IMR-90 (cell line): ENCODE measurements at regions not wholly inside any gene's neighbourhood (a gene's known extent, or its start where the extent isn't known, plus 50 kb on each side); places are given as distances from the start of the nearest gene placed in this dataset.

Experiments used
- ATAC-seq: fragments of 200-7000 bp; cut with Tn5 transposase; 2 replicates; pipeline ENCODE4 v1.9.1; 2020; ENCODE audit warnings: low read depth, mild to moderate bottlenecking, moderate library complexity
- BruUV-seq: library from RNA; stranded (reverse); fragments of 400-500 nt; replicated peaks from 2 replicates; lab custom pipeline; 2021; lab: Mats Ljungman, UMichigan
- CTCF ChIA-PET: fragments of 300-600 bp; formaldehyde crosslinking; extraction: SDS; loops from one replicate; lab custom pipeline; 2021; ENCODE audit warnings: antibody characterized with exemption; lab: Yijun Ruan, JAX
- POLR2A ChIA-PET: fragments of 300-600 bp; sonication (Branson Sonifier 250); formaldehyde crosslinking; loops from one replicate; lab custom pipeline; 2022; ENCODE audit warnings: antibody characterized with exemption; ENCODE audit not compliant: unreplicated experiment; lab: Charles Lee
- DNase-seq: peaks from one replicate; pipeline ENCODE4 v3.0.0; 2013
- H2AFZ ChIP-seq: replicated peaks from 2 replicates; pipeline ENCODE3; 2013; ENCODE audit warnings: low read length, mild to moderate bottlenecking; ENCODE audit not compliant: poor library complexity
- H2AK5ac ChIP-seq: 2 replicates; pipeline ENCODE4 v1.6.1; 2013; ENCODE audit warnings: low read depth, low read length, inconsistent platforms
- H2AK9ac ChIP-seq: replicated peaks from 2 replicates; pipeline ENCODE3; 2013; ENCODE audit warnings: mild to moderate bottlenecking, low read depth, low read length, moderate library complexity; ENCODE audit not compliant: poor library complexity
- H2BK120ac ChIP-seq: 2 replicates; pipeline ENCODE4 v1.6.1; 2013; ENCODE audit warnings: low read depth, low read length, inconsistent platforms
- H2BK15ac ChIP-seq: 3 replicates; pipeline ENCODE4 v1.6.1; 2013; ENCODE audit warnings: low read depth, low read length, inconsistent platforms
- H2BK20ac ChIP-seq: 2 replicates; pipeline ENCODE4 v1.6.1; 2013; ENCODE audit warnings: low read depth, mild to moderate bottlenecking, inconsistent platforms, low read length, moderate library complexity
- H2BK5ac ChIP-seq: 2 replicates; pipeline ENCODE4 v1.6.1; 2013; ENCODE audit warnings: mild to moderate bottlenecking, low read depth, low read length, inconsistent platforms; ENCODE audit not compliant: poor library complexity, severe bottlenecking
- H3K14ac ChIP-seq: replicated peaks from 2 replicates; pipeline ENCODE4 v1.6.1; 2013; ENCODE audit warnings: low read depth, low read length, inconsistent platforms
- H3K18ac ChIP-seq: 2 replicates; pipeline ENCODE4 v1.6.1; 2013; ENCODE audit warnings: low read depth, low read length, control low read depth
- H3K23ac ChIP-seq: 2 replicates; pipeline ENCODE4 v1.6.1; 2013; ENCODE audit warnings: low read depth, low read length, inconsistent platforms
- H3K27ac ChIP-seq: 2 replicates; pipeline ENCODE4 v1.5.1; 2013; ENCODE audit warnings: mild to moderate bottlenecking, control low read depth, low read length; ENCODE audit not compliant: insufficient read depth
- H3K27me3 ChIP-seq: 2 replicates; pipeline ENCODE4 v1.6.1; 2013; ENCODE audit warnings: low read length; ENCODE audit not compliant: control insufficient read depth, insufficient read depth
- H3K36me3 ChIP-seq: 2 replicates; pipeline ENCODE4 v1.6.1; 2013; ENCODE audit warnings: low read length, mixed read lengths; ENCODE audit not compliant: control insufficient read depth, insufficient read depth
- H3K4ac ChIP-seq: 2 replicates; pipeline ENCODE4 v1.6.1; 2013; ENCODE audit warnings: low read depth, low read length, inconsistent platforms
- H3K4me1 ChIP-seq: 2 replicates; pipeline ENCODE4 v1.6.1; 2013; ENCODE audit warnings: low read length, mixed read lengths; ENCODE audit not compliant: control insufficient read depth, insufficient read depth
- H3K4me2 ChIP-seq: 2 replicates; pipeline ENCODE4 v1.6.1; 2013; ENCODE audit warnings: low read depth, mild to moderate bottlenecking, control low read depth, low read length, moderate library complexity
- H3K4me3 ChIP-seq: 2 replicates; pipeline ENCODE4 v1.5.1; 2013; ENCODE audit warnings: low read depth, mild to moderate bottlenecking, control low read depth, low read length, moderate library complexity; ENCODE audit not compliant: insufficient read depth
- H3K56ac ChIP-seq: 2 replicates; pipeline ENCODE4 v1.6.1; 2013; ENCODE audit warnings: low read length, inconsistent platforms; ENCODE audit not compliant: insufficient read depth; ENCODE audit errors: extremely low read depth
- H3K79me1 ChIP-seq, 2 experiments: 2 replicates each; pipeline ENCODE4 v1.6.1; 2013; ENCODE audit warnings: low read length in 2 of 2, inconsistent platforms in 1 of 2, low read depth in 1 of 2
- H3K9ac ChIP-seq: 2 replicates; pipeline ENCODE4 v1.6.1; 2013; ENCODE audit warnings: low read depth, low read length, control low read depth
- H3K9me1 ChIP-seq: 2 replicates; pipeline ENCODE4 v1.6.1; 2013; ENCODE audit warnings: low read length, inconsistent platforms; ENCODE audit not compliant: insufficient read depth
- H3K9me3 ChIP-seq: 2 replicates; pipeline ENCODE4 v1.6.1; 2013; ENCODE audit warnings: low read length; ENCODE audit not compliant: control insufficient read depth, insufficient read depth
- H4K20me1 ChIP-seq: 2 replicates; pipeline ENCODE4 v1.6.1; 2013; ENCODE audit warnings: low read length, inconsistent platforms; ENCODE audit not compliant: insufficient read depth
- H4K5ac ChIP-seq: 2 replicates; pipeline ENCODE4 v1.6.1; 2013; ENCODE audit warnings: mild to moderate bottlenecking, low read depth, low read length, control low read depth
- H4K8ac ChIP-seq, 2 experiments: 2 replicates each; pipeline ENCODE4 v1.6.1; 2013; ENCODE audit warnings: low read depth in 2 of 2, low read length in 2 of 2, control low read depth in 1 of 2, inconsistent platforms in 1 of 2
- H4K91ac ChIP-seq: 2 replicates; pipeline ENCODE4 v1.6.1; 2013; ENCODE audit warnings: low read depth, low read length, inconsistent platforms; ENCODE audit not compliant: insufficient read depth
- CEBPB ChIP-seq: IDR thresholded peaks from 2 replicates; pipeline ENCODE4 v1.6.1; 2012; ENCODE audit warnings: low read depth, low read length, improper control_type of control experiment
- CHD1 ChIP-seq: IDR thresholded peaks from 2 replicates; pipeline ENCODE4 v1.6.1; 2012; ENCODE audit warnings: low read depth, low read length, improper control_type of control experiment
- MAFK ChIP-seq: IDR thresholded peaks from 2 replicates; pipeline ENCODE4 v1.6.1; 2012; ENCODE audit warnings: low read depth, low read length, improper control_type of control experiment
- MAZ ChIP-seq: IDR thresholded peaks from 2 replicates; pipeline ENCODE4 v1.6.1; 2012; ENCODE audit warnings: low read depth, mild to moderate bottlenecking, low read length, improper control_type of control experiment, moderate library complexity, borderline replicate concordance
- MXI1 ChIP-seq: IDR thresholded peaks from 2 replicates; pipeline ENCODE4 v1.6.1; 2012; ENCODE audit warnings: low read depth, mild to moderate bottlenecking, low read length, moderate library complexity, borderline replicate concordance
- POLR2A ChIP-seq: IDR thresholded peaks from 2 replicates; pipeline ENCODE4 v1.6.1; 2012; ENCODE audit warnings: mild to moderate bottlenecking, low read depth, low read length
- RCOR1 ChIP-seq: IDR thresholded peaks from 2 replicates; pipeline ENCODE4 v1.6.1; 2012; ENCODE audit warnings: mild to moderate bottlenecking, low read length, improper control_type of control experiment; ENCODE audit not compliant: insufficient replicate concordance
- RFX5 ChIP-seq: IDR thresholded peaks from 2 replicates; pipeline ENCODE4 v1.8.0; 2012; ENCODE audit warnings: low read depth, mild to moderate bottlenecking, low read length, moderate library complexity
- WGBS, 2 experiments: methylation state at CpG; one replicate each; pipeline versions ENCODE4 v1.1.5 to v1.1.7; 2013; ENCODE audit warnings: missing lambda C conversion rate in 2 of 2; ENCODE audit not compliant: insufficient read length in 1 of 2; ENCODE audit errors: extremely low coverage in 2 of 2; 5-methylcytosine and 5-hydroxymethylcytosine counted together
- dilution Hi-C: fragments of 300-500 bp; cut with HindIII; formaldehyde crosslinking; loops from one replicate; pipeline ENCODE4 v1.14.3; 2018; ENCODE audit warnings: low sequenced_read_pairs; ENCODE audit not compliant: unreplicated experiment
- in situ Hi-C: fragments of 300-500 bp; cut with MboI; formaldehyde crosslinking; loops from 3 replicates; pipeline ENCODE4 v1.14.3; 2019; ENCODE audit warnings: low sequenced_read_pairs, inconsistent platforms, mixed read lengths
- intact Hi-C: fragments of 100-400 bp; cut with micrococcal nuclease; formaldehyde crosslinking; loops from 2 replicates; pipeline ENCODE4 v1.10.0; 2022
- TF ChIP-seq, protein P1 (sequence below): fragments of 150-350 bp; IDR thresholded peaks from 2 replicates; pipeline ENCODE4 v1.6.1; 2016; ENCODE audit warnings: low read depth, mild to moderate bottlenecking, low read length, moderate library complexity, borderline replicate concordance
- TF ChIP-seq, protein P2 (sequence below): conservative IDR thresholded peaks from 2 replicates; pipeline ENCODE4 v1.5.1; 2012; ENCODE audit warnings: mild to moderate bottlenecking, low read depth, low read length, improper control_type of control experiment
- TF ChIP-seq, protein P3 (sequence below): fragments of 150-350 bp; IDR thresholded peaks from 2 replicates; pipeline ENCODE4 v1.6.1; 2017; ENCODE audit warnings: mild to moderate bottlenecking, antibody characterized with exemption, low read length, low read depth

DNA sequence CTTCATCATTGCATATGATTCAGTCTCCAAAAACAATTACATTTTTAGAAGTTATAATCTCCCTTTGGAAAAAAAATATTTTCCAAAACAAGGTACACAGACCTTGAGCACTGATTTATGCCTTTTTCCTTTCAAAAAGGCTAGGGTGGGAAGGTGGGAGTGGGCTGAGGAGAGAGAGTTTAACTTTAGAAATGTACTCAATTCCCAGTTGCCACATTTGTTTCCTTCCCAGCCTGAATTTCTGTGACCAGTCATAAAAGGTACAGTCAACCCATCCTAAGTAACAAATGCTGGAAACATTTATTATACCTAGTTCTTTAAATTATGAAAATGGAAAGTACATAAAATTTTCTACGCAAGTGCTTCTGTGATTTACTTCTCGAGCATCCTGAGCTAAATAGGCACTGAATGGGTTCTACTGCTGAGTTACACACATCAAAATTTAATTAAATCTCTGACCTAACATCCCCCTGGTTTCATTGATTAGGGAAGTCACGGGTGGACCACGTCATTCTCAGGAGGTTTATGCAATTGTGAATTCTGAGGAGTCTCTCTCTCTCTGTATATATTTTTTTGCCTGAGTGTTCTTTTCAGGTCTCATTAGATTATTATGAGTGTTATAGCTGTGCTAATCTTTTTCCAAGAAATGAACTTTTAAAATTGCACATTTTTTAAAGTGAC lies 371.8 kb downstream of the BTG1 start (continued):
- TF ChIP-seq, protein P1, sequence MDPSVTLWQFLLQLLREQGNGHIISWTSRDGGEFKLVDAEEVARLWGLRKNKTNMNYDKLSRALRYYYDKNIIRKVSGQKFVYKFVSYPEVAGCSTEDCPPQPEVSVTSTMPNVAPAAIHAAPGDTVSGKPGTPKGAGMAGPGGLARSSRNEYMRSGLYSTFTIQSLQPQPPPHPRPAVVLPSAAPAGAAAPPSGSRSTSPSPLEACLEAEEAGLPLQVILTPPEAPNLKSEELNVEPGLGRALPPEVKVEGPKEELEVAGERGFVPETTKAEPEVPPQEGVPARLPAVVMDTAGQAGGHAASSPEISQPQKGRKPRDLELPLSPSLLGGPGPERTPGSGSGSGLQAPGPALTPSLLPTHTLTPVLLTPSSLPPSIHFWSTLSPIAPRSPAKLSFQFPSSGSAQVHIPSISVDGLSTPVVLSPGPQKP, result no peak

DNA sequence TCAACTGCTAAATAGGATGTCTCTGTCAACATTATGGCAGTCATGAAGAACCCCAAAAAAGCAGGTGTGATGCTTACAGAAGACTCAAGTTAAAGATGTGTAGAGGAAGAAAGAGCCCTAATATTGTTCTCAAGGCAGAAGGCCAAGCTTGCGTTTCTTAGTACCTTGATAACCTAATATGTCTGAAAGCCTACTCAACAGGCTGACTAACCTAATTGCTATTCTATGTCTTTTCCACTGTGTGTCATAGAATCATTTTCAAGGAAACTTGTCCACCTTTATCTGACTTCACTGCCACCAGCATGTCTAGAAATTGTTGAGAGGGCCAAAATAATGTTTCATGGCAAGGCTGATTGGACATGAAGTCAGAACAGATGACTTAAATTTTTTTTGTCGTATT lies 373.2 kb downstream of the BTG1 start:
- H3K27ac ChIP-seq, result no peak overlapping the region
- CTCF ChIA-PET, result no interaction called here
- H4K91ac ChIP-seq, result no peak overlapping the region
- no peaks in the 10 kb centered on the region for H4K20me1 ChIP-seq
- dilution Hi-C loops (no loop called here), in situ Hi-C loops (no loop called here), intact Hi-C loops (loop anchor here (10.0 kb wide), 1 partner anchor 388 kb away; no protein-coding TSS in a partner anchor)
- no peak overlapping the region for H3K18ac ChIP-seq
- no peak overlapping the region for H3K9ac ChIP-seq
- H4K5ac ChIP-seq, result no peak overlapping the region
- H3K27me3 ChIP-seq, result no peaks in the 10 kb centered on the region
- H2BK5ac ChIP-seq, result no peak overlapping the region
- H3K4me2 ChIP-seq, result no peak overlapping the region
- no peaks in the 10 kb centered on the region for H3K9me3 ChIP-seq
- H2BK120ac ChIP-seq, result peak overlapping the region; percentile 29; the same call in 1 of the 2 replicates
- no peaks in the 10 kb centered on the region for H3K79me1 ChIP-seq
- H2AK5ac ChIP-seq, result no peak overlapping the region
- H3K36me3 ChIP-seq, result no peaks in the 10 kb centered on the region
- H4K8ac ChIP-seq, result no peak overlapping the region
- no peak overlapping the region for H2BK15ac ChIP-seq
- H2AK9ac ChIP-seq, result no peak overlapping the region
- H3K4ac ChIP-seq, result no peak overlapping the region
- peaks cover 9% of the 10 kb centered on the region for H3K4me1 ChIP-seq
- no peak overlapping the region for H3K4me3 ChIP-seq
- H3K23ac ChIP-seq, result no peak overlapping the region
- no peak overlapping the region for H2AFZ ChIP-seq
- no TSS peak for BruUV-seq
- H3K14ac ChIP-seq, result no peak overlapping the region
- DNase-seq (peak; percentile 7), ATAC-seq (no peak)
- POLR2A ChIA-PET, result no interaction called here
- WGBS, 2 experiments, result no CpG with 5 or more reads among the region's 2 CpGs
- no peak overlapping the region for H2BK20ac ChIP-seq
- H3K9me1 ChIP-seq, result peaks cover 2% of the 10 kb centered on the region; the same call in 1 of the 2 replicates
- no peak overlapping the region for H3K56ac ChIP-seq
- TF ChIP-seq CHD1, result no peak
- TF ChIP-seq, protein P2, sequence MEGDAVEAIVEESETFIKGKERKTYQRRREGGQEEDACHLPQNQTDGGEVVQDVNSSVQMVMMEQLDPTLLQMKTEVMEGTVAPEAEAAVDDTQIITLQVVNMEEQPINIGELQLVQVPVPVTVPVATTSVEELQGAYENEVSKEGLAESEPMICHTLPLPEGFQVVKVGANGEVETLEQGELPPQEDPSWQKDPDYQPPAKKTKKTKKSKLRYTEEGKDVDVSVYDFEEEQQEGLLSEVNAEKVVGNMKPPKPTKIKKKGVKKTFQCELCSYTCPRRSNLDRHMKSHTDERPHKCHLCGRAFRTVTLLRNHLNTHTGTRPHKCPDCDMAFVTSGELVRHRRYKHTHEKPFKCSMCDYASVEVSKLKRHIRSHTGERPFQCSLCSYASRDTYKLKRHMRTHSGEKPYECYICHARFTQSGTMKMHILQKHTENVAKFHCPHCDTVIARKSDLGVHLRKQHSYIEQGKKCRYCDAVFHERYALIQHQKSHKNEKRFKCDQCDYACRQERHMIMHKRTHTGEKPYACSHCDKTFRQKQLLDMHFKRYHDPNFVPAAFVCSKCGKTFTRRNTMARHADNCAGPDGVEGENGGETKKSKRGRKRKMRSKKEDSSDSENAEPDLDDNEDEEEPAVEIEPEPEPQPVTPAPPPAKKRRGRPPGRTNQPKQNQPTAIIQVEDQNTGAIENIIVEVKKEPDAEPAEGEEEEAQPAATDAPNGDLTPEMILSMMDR, result no peak
- no peak for TF ChIP-seq RCOR1
- TF ChIP-seq MAZ, result no peak
- TF ChIP-seq POLR2A, result no peak
- TF ChIP-seq RFX5, result no peak
- TF ChIP-seq, protein P3, sequence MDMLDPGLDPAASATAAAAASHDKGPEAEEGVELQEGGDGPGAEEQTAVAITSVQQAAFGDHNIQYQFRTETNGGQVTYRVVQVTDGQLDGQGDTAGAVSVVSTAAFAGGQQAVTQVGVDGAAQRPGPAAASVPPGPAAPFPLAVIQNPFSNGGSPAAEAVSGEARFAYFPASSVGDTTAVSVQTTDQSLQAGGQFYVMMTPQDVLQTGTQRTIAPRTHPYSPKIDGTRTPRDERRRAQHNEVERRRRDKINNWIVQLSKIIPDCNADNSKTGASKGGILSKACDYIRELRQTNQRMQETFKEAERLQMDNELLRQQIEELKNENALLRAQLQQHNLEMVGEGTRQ, result no peak
- no peak for TF ChIP-seq MXI1
- no peak for TF ChIP-seq CEBPB
- TF ChIP-seq, protein P1, result no peak
- TF ChIP-seq MAFK, result no peak
